ENCODE measurements at regions not wholly inside any gene's neighbourhood (a gene's known extent, or its start where the extent isn't known, plus 50 kb on each side); places are given as distances from the start of the nearest gene placed in this dataset.
A peak's percentile ranks its signal among the peaks of the same experiment; 100 is the strongest.

- intact Hi-C loops (cut with DNase I), result no loop called here
- no peaks in the 10 kb centered on the region for H3K36me3 ChIP-seq
- no peaks in the 10 kb centered on the region for H3K9me3 ChIP-seq
- H3K27ac ChIP-seq, result no peak overlapping the region
- no peak for ATAC-seq
- H3K27me3 ChIP-seq, result no peaks in the 10 kb centered on the region
- H3K4me1 ChIP-seq, result no peaks in the 10 kb centered on the region
- DNase-seq, result no peak
- no peak for FAIRE-seq
- H3K4me3 ChIP-seq, result no peak overlapping the region
- TF ChIP-seq CTCF (IDR thresholded peaks at IDR 0.05), result no peak
These were observed 1005.9 kb upstream of the PABPC4L start for GRCh38 chr4:135207531-135207930.

GRCh38 chr4:135204311-135204710, 1002.7 kb upstream of the PABPC4L start:
- no peak for TF ChIP-seq CTCF (IDR thresholded peaks at IDR 0.05)
- intact Hi-C loops (cut with DNase I), result no loop called here
- FAIRE-seq, result no peak

GRCh38 chr4:135201081-135201480, 999.5 kb upstream of the PABPC4L start:
- no peak for TF ChIP-seq CTCF (IDR thresholded peaks at IDR 0.05)
- Histone ChIP-seq H3K4me3 (no peak overlapping the region), H3K27me3 (no peaks in the 10 kb centered on the region), H3K9me3 (no peaks in the 10 kb centered on the region), H3K36me3 (no peaks in the 10 kb centered on the region), H3K27ac (no peak overlapping the region), H3K4me1 (no peaks in the 10 kb centered on the region)
- 69 to 75% methylated on average over 5 of the region's 5 CpGs for WGBS, 2 donors
- DNase-seq, result no peak
- FAIRE-seq, result no peak
- no peak for ATAC-seq
- intact Hi-C loops (cut with DNase I), result no loop called here

More at GRCh38 chr4:135204311-135204710, 1002.7 kb upstream of the PABPC4L start:
- Histone ChIP-seq H3K4me3 (no peak overlapping the region), H3K36me3 (no peaks in the 10 kb centered on the region), H3K27me3 (no peaks in the 10 kb centered on the region), H3K27ac (no peak overlapping the region), H3K9me3 (no peaks in the 10 kb centered on the region), H3K4me1 (no peaks in the 10 kb centered on the region)
- 42 to 49% methylated on average over 3 of the region's 3 CpGs for WGBS, 2 donors
- DNase-seq, result no peak
- no peak for ATAC-seq

- intact Hi-C loops (cut with DNase I), result no loop called here
- WGBS, 2 donors, result 8 to 11% methylated on average over 1 of the region's 1 CpG
- TF ChIP-seq CTCF (IDR thresholded peaks at IDR 0.05), result no peak
- Histone ChIP-seq H3K9me3 (no peaks in the 10 kb centered on the region), H3K27ac (no peak overlapping the region), H3K4me1 (no peaks in the 10 kb centered on the region), H3K4me3 (no peak overlapping the region), H3K36me3 (no peaks in the 10 kb centered on the region), H3K27me3 (no peaks in the 10 kb centered on the region)
- DNase-seq (no peak), FAIRE-seq (no peak), ATAC-seq (no peak)
These were observed 996.1 kb upstream of the PABPC4L start for GRCh38 chr4:135197641-135198040.

GRCh38 chr4:135194477-135194876, 992.9 kb upstream of the PABPC4L start:
- no peak for ATAC-seq
- DNase-seq, result peak in 1 of 6 donors; percentile 18
- H3K4me1 ChIP-seq, result no peaks in the 10 kb centered on the region
- intact Hi-C loops (cut with DNase I), result no loop called here
- H3K9me3 ChIP-seq, result no peaks in the 10 kb centered on the region
- 62 to 76% methylated on average over 1 of the region's 1 CpG for whole genome bisulfite sequencing, 2 donors
- FAIRE-seq, result no peak
- H3K27ac ChIP-seq, result no peak overlapping the region
- no peak for TF ChIP-seq CTCF (IDR thresholded peaks at IDR 0.05)
- H3K27me3 ChIP-seq, result no peaks in the 10 kb centered on the region
- H3K36me3 ChIP-seq, result no peaks in the 10 kb centered on the region
- no peak overlapping the region for H3K4me3 ChIP-seq

Data from pancreas (tissue), 10 donors.